ENCODE measurements at regions not wholly inside any gene's neighbourhood (a gene's known extent, or its start where the extent isn't known, plus 50 kb on each side); places are given as distances from the start of the nearest gene placed in this dataset.

DNA sequence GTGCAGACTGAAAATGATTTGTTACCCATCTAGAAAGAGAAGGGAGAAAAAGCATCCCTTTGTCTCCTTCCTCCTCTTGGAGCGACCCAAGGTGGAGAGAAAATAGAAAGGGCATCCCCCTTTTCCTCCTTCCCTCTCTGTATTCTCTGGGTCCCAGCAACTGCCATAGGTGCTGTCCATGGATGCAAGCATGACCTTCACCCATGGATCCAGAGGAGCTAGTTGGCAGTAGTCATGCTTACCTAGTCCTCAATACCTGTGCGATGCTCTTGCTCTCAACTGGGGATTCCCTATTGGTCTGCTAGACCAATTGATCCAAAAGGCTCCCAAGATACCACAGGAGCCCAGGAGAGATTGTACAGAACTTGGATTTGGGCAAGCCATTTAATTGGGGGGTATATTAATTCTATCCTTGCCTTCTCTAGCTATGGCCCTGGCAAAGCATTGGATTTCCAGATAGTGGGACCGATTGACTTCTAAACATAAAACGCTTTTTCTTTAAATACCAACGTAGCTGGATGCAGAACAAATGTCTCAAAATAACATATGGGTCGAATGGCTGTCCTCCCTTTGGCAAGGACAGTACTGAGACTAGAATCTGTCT is 547.8 kb upstream of the IGFBP3 start:
- TF ChIP-seq POLR2A (IDR thresholded peaks at IDR 0.05) = no peak
- TF ChIP-seq, protein P1, sequence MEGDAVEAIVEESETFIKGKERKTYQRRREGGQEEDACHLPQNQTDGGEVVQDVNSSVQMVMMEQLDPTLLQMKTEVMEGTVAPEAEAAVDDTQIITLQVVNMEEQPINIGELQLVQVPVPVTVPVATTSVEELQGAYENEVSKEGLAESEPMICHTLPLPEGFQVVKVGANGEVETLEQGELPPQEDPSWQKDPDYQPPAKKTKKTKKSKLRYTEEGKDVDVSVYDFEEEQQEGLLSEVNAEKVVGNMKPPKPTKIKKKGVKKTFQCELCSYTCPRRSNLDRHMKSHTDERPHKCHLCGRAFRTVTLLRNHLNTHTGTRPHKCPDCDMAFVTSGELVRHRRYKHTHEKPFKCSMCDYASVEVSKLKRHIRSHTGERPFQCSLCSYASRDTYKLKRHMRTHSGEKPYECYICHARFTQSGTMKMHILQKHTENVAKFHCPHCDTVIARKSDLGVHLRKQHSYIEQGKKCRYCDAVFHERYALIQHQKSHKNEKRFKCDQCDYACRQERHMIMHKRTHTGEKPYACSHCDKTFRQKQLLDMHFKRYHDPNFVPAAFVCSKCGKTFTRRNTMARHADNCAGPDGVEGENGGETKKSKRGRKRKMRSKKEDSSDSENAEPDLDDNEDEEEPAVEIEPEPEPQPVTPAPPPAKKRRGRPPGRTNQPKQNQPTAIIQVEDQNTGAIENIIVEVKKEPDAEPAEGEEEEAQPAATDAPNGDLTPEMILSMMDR (IDR thresholded peaks at IDR 0.05 in 4 of 5, conservative IDR thresholded peaks at IDR 0.05 in 1 of 5) = no peak
